ENCODE measurements at regions not wholly inside any gene's neighbourhood (a gene's known extent, or its start where the extent isn't known, plus 50 kb on each side); places are given as distances from the start of the nearest gene placed in this dataset.

- Mint-ChIP-seq H3K27me3 (no peaks in the 10 kb centered on the region), H3K4me1 (no peaks in the 10 kb centered on the region), H3K27ac (no peak overlapping the region), H3K4me3 (no peak overlapping the region), H3K36me3 (no peaks in the 10 kb centered on the region), H3K9me3 (peaks cover 0 to 11% (median 0%) of the 10 kb centered on the region in 5 donors)
- H3K4me1 ChIP-seq (ENCODE audit: insufficient read depth, low read length): no peaks in the 10 kb centered on the region
- ChIA-PET POLR2A (no interaction called here), CTCF (no interaction called here)
- H3K9me3 ChIP-seq (ENCODE audit: low read length): no peaks in the 10 kb centered on the region
- no peak overlapping the region for H3K4me3 ChIP-seq (ENCODE audit: low read length)
- H3K27me3 ChIP-seq (ENCODE audit: insufficient read depth, low read length, poor library complexity, severe bottlenecking): no peaks in the 10 kb centered on the region
- no peak for DNase-seq
- no peaks in the 10 kb centered on the region for H3K36me3 ChIP-seq (ENCODE audit: insufficient read depth, low read length)
- H3K27ac ChIP-seq (ENCODE audit: low read depth, low read length): no peak overlapping the region
Measured at GRCh38 chr4:14023036-14023435, 395.5 kb upstream of the BOD1L1 start.

DNA sequence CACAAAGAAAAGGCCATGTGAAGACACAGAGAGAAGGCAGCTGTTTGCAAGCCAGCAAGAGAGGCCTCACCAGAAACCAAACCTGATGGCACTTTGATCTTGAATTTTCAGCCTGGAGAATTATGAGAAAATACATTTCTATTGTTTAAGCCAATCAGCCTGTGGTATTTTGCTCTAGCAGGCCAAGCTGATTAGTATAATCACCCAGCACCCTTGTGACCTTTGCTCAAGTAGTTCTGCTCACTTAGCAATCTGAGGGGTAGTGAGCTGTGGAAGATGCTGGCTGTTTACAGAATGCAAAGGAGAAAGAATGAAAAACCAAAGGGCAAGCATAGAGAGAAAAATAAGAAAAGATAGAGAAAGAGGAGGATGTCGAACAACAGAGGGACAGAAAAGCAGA is 396.4 kb upstream of the BOD1L1 start:
- H3K4me1 Mint-ChIP-seq: no peaks in the 10 kb centered on the region
- no peak overlapping the region for H3K4me3 Mint-ChIP-seq
- H3K9me3 ChIP-seq (ENCODE audit: low read length): no peaks in the 10 kb centered on the region
- no peaks in the 10 kb centered on the region for H3K27me3 Mint-ChIP-seq
- no peak overlapping the region for H3K4me3 ChIP-seq (ENCODE audit: low read length)
- no peaks in the 10 kb centered on the region for H3K36me3 ChIP-seq (ENCODE audit: insufficient read depth, low read length)
- ChIA-PET POLR2A (no interaction called here), CTCF (no interaction called here)
- H3K27ac ChIP-seq (ENCODE audit: low read depth, low read length): no peak overlapping the region
- H3K36me3 Mint-ChIP-seq: peaks cover 0 to 1% (median 0%) of the 10 kb centered on the region in 3 donors
- no peak overlapping the region for H3K27ac Mint-ChIP-seq
- H3K4me1 ChIP-seq (ENCODE audit: insufficient read depth, low read length): no peaks in the 10 kb centered on the region
- no peak for DNase-seq
- H3K9me3 Mint-ChIP-seq: peaks cover 0 to 6% (median 0%) of the 10 kb centered on the region in 5 donors
- no peaks in the 10 kb centered on the region for H3K27me3 ChIP-seq (ENCODE audit: insufficient read depth, low read length, poor library complexity, severe bottlenecking)

- no peak overlapping the region for H3K27ac ChIP-seq (ENCODE audit: low read depth, low read length)
- H3K27me3 Mint-ChIP-seq: no peaks in the 10 kb centered on the region
- H3K4me3 Mint-ChIP-seq: no peak overlapping the region
- no peak overlapping the region for H3K27ac Mint-ChIP-seq
- ChIA-PET CTCF (no interaction called here), POLR2A (no interaction called here)
- H3K36me3 Mint-ChIP-seq: peaks cover 0 to 1% (median 0%) of the 10 kb centered on the region in 3 donors
- H3K27me3 ChIP-seq (ENCODE audit: insufficient read depth, low read length, poor library complexity, severe bottlenecking): no peaks in the 10 kb centered on the region
- no peaks in the 10 kb centered on the region for H3K9me3 ChIP-seq (ENCODE audit: low read length)
- no peaks in the 10 kb centered on the region for H3K4me1 Mint-ChIP-seq
- peaks cover 0 to 6% (median 0%) of the 10 kb centered on the region in 5 donors for H3K9me3 Mint-ChIP-seq
- no peak overlapping the region for H3K4me3 ChIP-seq (ENCODE audit: low read length)
- no peak for DNase-seq
- H3K4me1 ChIP-seq (ENCODE audit: insufficient read depth, low read length): no peaks in the 10 kb centered on the region
- no peaks in the 10 kb centered on the region for H3K36me3 ChIP-seq (ENCODE audit: insufficient read depth, low read length)
Measured at GRCh38 chr4:14025111-14025510, 397.6 kb upstream of the BOD1L1 start.

DNA sequence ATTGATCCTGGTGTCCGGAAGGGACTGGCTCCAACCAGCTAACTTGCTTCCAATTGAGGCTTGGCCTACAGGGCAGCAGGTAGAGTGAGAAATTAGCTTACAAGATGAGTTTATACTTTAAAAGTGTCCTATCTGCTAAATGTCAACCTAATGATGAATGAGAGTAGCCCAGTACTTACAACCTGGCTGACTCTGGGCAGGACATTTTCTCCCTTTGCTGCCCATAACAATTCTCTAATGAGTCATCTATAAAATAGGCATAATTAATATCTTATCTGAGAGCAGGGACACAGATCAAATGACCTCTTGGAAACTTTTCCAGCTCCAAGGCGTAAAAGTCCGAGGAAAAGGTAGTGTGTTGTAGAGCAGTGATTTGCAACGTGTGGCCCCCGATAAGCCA is 398.4 kb upstream of the BOD1L1 start:
- CTCF ChIA-PET: no interaction called here
- Histone ChIP-seq H3K27ac (ENCODE audit: low read depth, low read length) (no peak overlapping the region), H3K36me3 (ENCODE audit: insufficient read depth, low read length) (no peaks in the 10 kb centered on the region), H3K4me3 (ENCODE audit: low read length) (no peak overlapping the region), H3K4me1 (ENCODE audit: insufficient read depth, low read length) (no peaks in the 10 kb centered on the region), H3K27me3 (ENCODE audit: insufficient read depth, low read length, poor library complexity, severe bottlenecking) (no peaks in the 10 kb centered on the region), H3K9me3 (ENCODE audit: low read length) (no peaks in the 10 kb centered on the region)
- Mint-ChIP-seq H3K9me3 (peaks cover 0 to 6% (median under 1%) of the 10 kb centered on the region in 5 donors), H3K27me3 (no peaks in the 10 kb centered on the region), H3K36me3 (peaks cover 0 to 1% (median 0%) of the 10 kb centered on the region in 3 donors), H3K27ac (no peak overlapping the region), H3K4me3 (no peak overlapping the region), H3K4me1 (no peaks in the 10 kb centered on the region)
- POLR2A ChIA-PET: no interaction called here
- no peak for DNase-seq

GRCh38 chr4:14028862-14029261 is 401.3 kb upstream of the BOD1L1 start:
- H3K4me1 ChIP-seq (ENCODE audit: insufficient read depth, low read length): no peaks in the 10 kb centered on the region
- Mint-ChIP-seq H3K9me3 (peaks cover 0 to 7% (median 4%) of the 10 kb centered on the region in 5 donors), H3K36me3 (peaks cover 0 to 1% (median 0%) of the 10 kb centered on the region in 3 donors), H3K4me1 (no peaks in the 10 kb centered on the region), H3K4me3 (no peak overlapping the region), H3K27ac (no peak overlapping the region), H3K27me3 (no peaks in the 10 kb centered on the region)
- H3K27ac ChIP-seq (ENCODE audit: low read depth, low read length): no peak overlapping the region
- CTCF ChIA-PET: no interaction called here
- no peaks in the 10 kb centered on the region for H3K36me3 ChIP-seq (ENCODE audit: insufficient read depth, low read length)
- no peaks in the 10 kb centered on the region for H3K9me3 ChIP-seq (ENCODE audit: low read length)
- H3K27me3 ChIP-seq (ENCODE audit: insufficient read depth, low read length, poor library complexity, severe bottlenecking): no peaks in the 10 kb centered on the region
- POLR2A ChIA-PET: no interaction called here
- H3K4me3 ChIP-seq (ENCODE audit: low read length): no peak overlapping the region
- DNase-seq: no peak

GRCh38 chr4:14035076-14035475 is 407.6 kb upstream of the BOD1L1 start:
- Histone ChIP-seq H3K27ac (ENCODE audit: low read depth, low read length) (no peak overlapping the region), H3K4me1 (ENCODE audit: insufficient read depth, low read length) (no peaks in the 10 kb centered on the region), H3K4me3 (ENCODE audit: low read length) (no peak overlapping the region), H3K27me3 (ENCODE audit: insufficient read depth, low read length, poor library complexity, severe bottlenecking) (no peaks in the 10 kb centered on the region), H3K36me3 (ENCODE audit: insufficient read depth, low read length) (no peaks in the 10 kb centered on the region), H3K9me3 (ENCODE audit: low read length) (no peaks in the 10 kb centered on the region)
- H3K27ac Mint-ChIP-seq: no peak overlapping the region
- POLR2A ChIA-PET: no interaction called here
- no peaks in the 10 kb centered on the region for H3K27me3 Mint-ChIP-seq
- peaks cover 0 to 6% (median 2%) of the 10 kb centered on the region in 5 donors for H3K9me3 Mint-ChIP-seq
- DNase-seq: no peak
- CTCF ChIA-PET: no interaction called here
- no peaks in the 10 kb centered on the region for H3K4me1 Mint-ChIP-seq
- H3K36me3 Mint-ChIP-seq: no peaks in the 10 kb centered on the region
- H3K4me3 Mint-ChIP-seq: no peak overlapping the region

GRCh38 chr4:14043203-14043602 is 415.7 kb upstream of the BOD1L1 start:
- no peaks in the 10 kb centered on the region for H3K4me1 Mint-ChIP-seq
- no peaks in the 10 kb centered on the region for H3K4me1 ChIP-seq (ENCODE audit: insufficient read depth, low read length)
- no peak overlapping the region for H3K4me3 Mint-ChIP-seq
- ChIA-PET POLR2A (no interaction called here), CTCF (no interaction called here)
- no peak overlapping the region for H3K27ac Mint-ChIP-seq
- H3K27me3 ChIP-seq (ENCODE audit: insufficient read depth, low read length, poor library complexity, severe bottlenecking): no peaks in the 10 kb centered on the region
- H3K9me3 ChIP-seq (ENCODE audit: low read length): no peaks in the 10 kb centered on the region
- no peak overlapping the region for H3K27ac ChIP-seq (ENCODE audit: low read depth, low read length)
- no peaks in the 10 kb centered on the region for H3K36me3 Mint-ChIP-seq
- H3K4me3 ChIP-seq (ENCODE audit: low read length): no peak overlapping the region
- DNase-seq: no peak
- no peaks in the 10 kb centered on the region for H3K27me3 Mint-ChIP-seq
- H3K36me3 ChIP-seq (ENCODE audit: insufficient read depth, low read length): no peaks in the 10 kb centered on the region
- peaks cover 0 to 8% (median 0%) of the 10 kb centered on the region in 5 donors for H3K9me3 Mint-ChIP-seq

GRCh38 chr4:14046642-14047041 is 419.1 kb upstream of the BOD1L1 start:
- CTCF ChIA-PET: no interaction called here
- H3K36me3 ChIP-seq (ENCODE audit: insufficient read depth, low read length): no peaks in the 10 kb centered on the region

DNA sequence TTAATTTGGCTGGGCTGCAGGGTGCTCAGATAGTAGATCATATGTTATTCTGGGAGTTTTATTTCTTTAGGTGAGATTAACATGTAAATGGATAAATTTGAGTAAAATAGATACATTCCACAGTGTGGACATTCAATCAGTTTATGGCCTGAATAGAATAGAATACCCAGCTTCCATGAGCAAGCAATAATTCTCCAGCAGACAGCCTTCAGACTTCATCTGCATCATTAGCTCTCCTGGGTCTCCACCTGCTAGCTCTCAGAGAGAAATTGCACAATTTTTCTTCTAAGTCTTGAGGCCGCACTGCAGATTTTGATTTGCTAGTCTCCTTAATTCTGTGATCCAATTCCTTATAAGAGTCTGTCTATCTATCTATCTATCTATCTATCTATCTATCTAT is 420.3 kb upstream of the BOD1L1 start:
- Histone ChIP-seq H3K27me3 (ENCODE audit: insufficient read depth, low read length, poor library complexity, severe bottlenecking) (no peaks in the 10 kb centered on the region), H3K4me3 (ENCODE audit: low read length) (no peak overlapping the region), H3K36me3 (ENCODE audit: insufficient read depth, low read length) (no peaks in the 10 kb centered on the region), H3K9me3 (ENCODE audit: low read length) (no peaks in the 10 kb centered on the region), H3K27ac (ENCODE audit: low read depth, low read length) (no peak overlapping the region), H3K4me1 (ENCODE audit: insufficient read depth, low read length) (no peaks in the 10 kb centered on the region)
- Mint-ChIP-seq H3K27ac (no peak overlapping the region), H3K4me3 (no peak overlapping the region), H3K27me3 (no peaks in the 10 kb centered on the region), H3K36me3 (no peaks in the 10 kb centered on the region), H3K4me1 (no peaks in the 10 kb centered on the region), H3K9me3 (no peaks in the 10 kb centered on the region)
- no peak for DNase-seq
- ChIA-PET CTCF (no interaction called here), POLR2A (no interaction called here)

More at GRCh38 chr4:14046642-14047041, 419.1 kb upstream of the BOD1L1 start:
- Histone ChIP-seq H3K9me3 (ENCODE audit: low read length) (no peaks in the 10 kb centered on the region), H3K27me3 (ENCODE audit: insufficient read depth, low read length, poor library complexity, severe bottlenecking) (no peaks in the 10 kb centered on the region), H3K27ac (ENCODE audit: low read depth, low read length) (no peak overlapping the region), H3K4me3 (ENCODE audit: low read length) (no peak overlapping the region), H3K4me1 (ENCODE audit: insufficient read depth, low read length) (no peaks in the 10 kb centered on the region)
- no peaks in the 10 kb centered on the region for H3K4me1 Mint-ChIP-seq
- H3K4me3 Mint-ChIP-seq: no peak overlapping the region
- no peaks in the 10 kb centered on the region for H3K36me3 Mint-ChIP-seq
- no peaks in the 10 kb centered on the region for H3K27me3 Mint-ChIP-seq
- no peak overlapping the region for H3K27ac Mint-ChIP-seq
- H3K9me3 Mint-ChIP-seq: no peaks in the 10 kb centered on the region
- no peak for DNase-seq
- POLR2A ChIA-PET: no interaction called here

Measured in CD8-positive, alpha-beta memory T cell (primary cell).